ENCODE measurements at regions not wholly inside any gene's neighbourhood (a gene's known extent, or its start where the extent isn't known, plus 50 kb on each side); places are given as distances from the start of the nearest gene placed in this dataset.

DNA sequence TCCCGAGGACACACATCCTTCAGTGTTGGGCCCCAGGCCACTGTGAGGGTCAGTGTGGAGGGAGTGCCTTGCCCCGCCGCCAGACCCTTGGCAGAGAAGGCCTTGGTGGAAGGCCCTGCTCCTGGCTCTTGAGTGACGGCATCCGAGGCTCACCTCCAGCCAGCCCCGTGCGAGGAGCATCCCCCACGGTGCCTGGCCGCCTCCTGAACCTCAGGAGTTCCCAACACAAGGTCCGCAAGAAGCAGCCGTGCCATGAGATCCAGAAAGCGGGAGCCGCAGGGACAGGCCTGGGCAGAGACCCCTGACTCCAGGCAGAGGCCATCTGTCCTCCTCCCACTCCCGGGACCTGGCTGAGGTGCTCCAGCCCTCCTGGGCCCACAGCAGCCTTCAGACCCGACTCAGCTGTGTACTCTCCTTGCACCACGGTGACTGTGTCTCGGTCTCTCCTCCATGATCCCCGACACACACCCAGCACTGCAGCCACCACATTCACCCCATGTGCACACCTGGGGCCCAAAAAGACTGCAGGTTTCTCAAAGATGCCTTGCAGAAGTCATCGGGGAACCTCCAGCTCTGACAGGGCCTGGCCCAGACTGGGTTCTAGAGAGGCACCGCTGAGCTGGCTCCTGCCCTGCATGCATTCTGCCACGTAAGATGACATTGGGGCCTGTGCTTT lies 870.2 kb downstream of the BRD1 start:
- CTCF ChIA-PET: no interaction called here
- DNase-seq: no peak

More for the DNA sequence above, 870.2 kb downstream of the BRD1 start:
- in situ Hi-C loops (cut with MboI; ENCODE audit: low sequenced_read_pairs) (loop anchor here (10.0 kb wide), 1 partner anchor 47 kb away; no protein-coding TSS in a partner anchor), intact Hi-C loops (cut with micrococcal nuclease) (no loop called here), dilution Hi-C loops (cut with HindIII; ENCODE audit: low sequenced_read_pairs, unreplicated experiment) (no loop called here)
- no peaks in the 10 kb centered on the region for H3K79me1 ChIP-seq (ENCODE audit: low read depth in 1 of 2, low read length in 2 of 2)
- H3K14ac ChIP-seq (replicated peaks; ENCODE audit: low read depth, low read length): no peak overlapping the region
- H2BK15ac ChIP-seq (ENCODE audit: low read depth, low read length): no peak overlapping the region
- H3K4me2 ChIP-seq (ENCODE audit: low read depth, low read length): no peak overlapping the region
- H4K20me1 ChIP-seq (ENCODE audit: insufficient read depth, low read length): no peaks in the 10 kb centered on the region
- H3K18ac ChIP-seq (ENCODE audit: low read depth, low read length): no peak overlapping the region
- H2BK20ac ChIP-seq (ENCODE audit: low read depth, low read length): no peak overlapping the region
- no peak for ATAC-seq (ENCODE audit: low read depth)
- H3K9ac ChIP-seq (ENCODE audit: low read depth, low read length): no peak overlapping the region
- POLR2A ChIA-PET (ENCODE audit: unreplicated experiment): no interaction called here
- H4K8ac ChIP-seq (ENCODE audit: low read depth in 2 of 2, low read length in 2 of 2): no peak overlapping the region
- H2BK120ac ChIP-seq (ENCODE audit: low read depth, low read length): no peak overlapping the region
- H3K9me3 ChIP-seq (ENCODE audit: control insufficient read depth, insufficient read depth, low read length): peaks cover 59% of the 10 kb centered on the region
- H3K23ac ChIP-seq (ENCODE audit: low read depth, low read length): no peak overlapping the region
- no peak overlapping the region for H3K27ac ChIP-seq (ENCODE audit: insufficient read depth, low read length)
- H4K5ac ChIP-seq (ENCODE audit: low read depth, low read length): no peak overlapping the region
- H3K27me3 ChIP-seq (ENCODE audit: control insufficient read depth, insufficient read depth, low read length): no peaks in the 10 kb centered on the region
- H3K4me3 ChIP-seq (ENCODE audit: insufficient read depth, low read depth, low read length): no peak overlapping the region
- H2BK5ac ChIP-seq (ENCODE audit: low read depth, low read length, poor library complexity, severe bottlenecking): no peak overlapping the region
- H3K9me1 ChIP-seq (ENCODE audit: insufficient read depth, low read length): no peaks in the 10 kb centered on the region
- H3K4me1 ChIP-seq (ENCODE audit: control insufficient read depth, insufficient read depth, low read length): no peaks in the 10 kb centered on the region
- TF ChIP-seq FOS (IDR thresholded peaks at IDR 0.05; ENCODE audit: low read depth, low read length): no peak
- no peak for TF ChIP-seq MXI1 (IDR thresholded peaks at IDR 0.05; ENCODE audit: borderline replicate concordance, low read depth, low read length)
- no peak for TF ChIP-seq RFX5 (IDR thresholded peaks at IDR 0.05; ENCODE audit: low read depth, low read length)
- TF ChIP-seq MAZ (IDR thresholded peaks at IDR 0.05; ENCODE audit: borderline replicate concordance, low read depth, low read length): no peak
- no peak for TF ChIP-seq POLR2A (IDR thresholded peaks at IDR 0.05; ENCODE audit: low read depth, low read length)
- TF ChIP-seq NFE2L2 (IDR thresholded peaks at IDR 0.05; ENCODE audit: low read depth, low read length): no peak
- H2AK5ac ChIP-seq (ENCODE audit: low read depth, low read length): no peak overlapping the region
- H3K4ac ChIP-seq (ENCODE audit: low read depth, low read length): no peak overlapping the region
- 81% methylated on average over 6 of the region's 21 CpGs; no CpG with 5 or more reads in 1 of the 2 experiments for WGBS, 2 experiments (ENCODE audit: extremely low coverage in 2 of 2, insufficient read length in 1 of 2)
- H3K56ac ChIP-seq (ENCODE audit: extremely low read depth, insufficient read depth, low read length): no peak overlapping the region
- no peak overlapping the region for H4K91ac ChIP-seq (ENCODE audit: insufficient read depth, low read depth, low read length)
- H2AK9ac ChIP-seq (replicated peaks; ENCODE audit: low read depth, low read length, poor library complexity): no peak overlapping the region
- no peaks in the 10 kb centered on the region for H3K36me3 ChIP-seq (ENCODE audit: control insufficient read depth, insufficient read depth, low read length)
- no TSS peak for BruUV-seq (replicated peaks)
- H2AFZ ChIP-seq (replicated peaks; ENCODE audit: low read length, poor library complexity): no peak overlapping the region

Measured in IMR-90 (cell line).